IMR-90 (cell line): ENCODE measurements at regions not wholly inside any gene's neighbourhood (a gene's known extent, or its start where the extent isn't known, plus 50 kb on each side); places are given as distances from the start of the nearest gene placed in this dataset.

Experiments used
- ATAC-seq: fragments of 200-7000 bp; cut with Tn5 transposase; 2 replicates; pipeline ENCODE4 v1.9.1; 2020; ENCODE audit warnings: low read depth, mild to moderate bottlenecking, moderate library complexity
- BruUV-seq: library from RNA; stranded (reverse); fragments of 400-500 nt; replicated peaks from 2 replicates; lab custom pipeline; 2021; lab: Mats Ljungman, UMichigan
- CTCF ChIA-PET: fragments of 300-600 bp; formaldehyde crosslinking; extraction: SDS; loops from one replicate; lab custom pipeline; 2021; ENCODE audit warnings: antibody characterized with exemption; lab: Yijun Ruan, JAX
- POLR2A ChIA-PET: fragments of 300-600 bp; sonication (Branson Sonifier 250); formaldehyde crosslinking; loops from one replicate; lab custom pipeline; 2022; ENCODE audit warnings: antibody characterized with exemption; ENCODE audit not compliant: unreplicated experiment; lab: Charles Lee
- DNase-seq: peaks from one replicate; pipeline ENCODE4 v3.0.0; 2013
- H2AFZ ChIP-seq: replicated peaks from 2 replicates; pipeline ENCODE3; 2013; ENCODE audit warnings: low read length, mild to moderate bottlenecking; ENCODE audit not compliant: poor library complexity
- H2AK5ac ChIP-seq: 2 replicates; pipeline ENCODE4 v1.6.1; 2013; ENCODE audit warnings: low read depth, low read length, inconsistent platforms
- H2AK9ac ChIP-seq: replicated peaks from 2 replicates; pipeline ENCODE3; 2013; ENCODE audit warnings: mild to moderate bottlenecking, low read depth, low read length, moderate library complexity; ENCODE audit not compliant: poor library complexity
- H2BK120ac ChIP-seq: 2 replicates; pipeline ENCODE4 v1.6.1; 2013; ENCODE audit warnings: low read depth, low read length, inconsistent platforms
- H2BK15ac ChIP-seq: 3 replicates; pipeline ENCODE4 v1.6.1; 2013; ENCODE audit warnings: low read depth, low read length, inconsistent platforms
- H2BK20ac ChIP-seq: 2 replicates; pipeline ENCODE4 v1.6.1; 2013; ENCODE audit warnings: low read depth, mild to moderate bottlenecking, inconsistent platforms, low read length, moderate library complexity
- H2BK5ac ChIP-seq: 2 replicates; pipeline ENCODE4 v1.6.1; 2013; ENCODE audit warnings: mild to moderate bottlenecking, low read depth, low read length, inconsistent platforms; ENCODE audit not compliant: poor library complexity, severe bottlenecking
- H3K14ac ChIP-seq: replicated peaks from 2 replicates; pipeline ENCODE4 v1.6.1; 2013; ENCODE audit warnings: low read depth, low read length, inconsistent platforms
- H3K18ac ChIP-seq: 2 replicates; pipeline ENCODE4 v1.6.1; 2013; ENCODE audit warnings: low read depth, low read length, control low read depth
- H3K23ac ChIP-seq: 2 replicates; pipeline ENCODE4 v1.6.1; 2013; ENCODE audit warnings: low read depth, low read length, inconsistent platforms
- H3K27ac ChIP-seq: 2 replicates; pipeline ENCODE4 v1.5.1; 2013; ENCODE audit warnings: mild to moderate bottlenecking, control low read depth, low read length; ENCODE audit not compliant: insufficient read depth
- H3K27me3 ChIP-seq: 2 replicates; pipeline ENCODE4 v1.6.1; 2013; ENCODE audit warnings: low read length; ENCODE audit not compliant: control insufficient read depth, insufficient read depth
- H3K36me3 ChIP-seq: 2 replicates; pipeline ENCODE4 v1.6.1; 2013; ENCODE audit warnings: low read length, mixed read lengths; ENCODE audit not compliant: control insufficient read depth, insufficient read depth
- H3K4ac ChIP-seq: 2 replicates; pipeline ENCODE4 v1.6.1; 2013; ENCODE audit warnings: low read depth, low read length, inconsistent platforms
- H3K4me1 ChIP-seq: 2 replicates; pipeline ENCODE4 v1.6.1; 2013; ENCODE audit warnings: low read length, mixed read lengths; ENCODE audit not compliant: control insufficient read depth, insufficient read depth
- H3K4me2 ChIP-seq: 2 replicates; pipeline ENCODE4 v1.6.1; 2013; ENCODE audit warnings: low read depth, mild to moderate bottlenecking, control low read depth, low read length, moderate library complexity
- H3K4me3 ChIP-seq: 2 replicates; pipeline ENCODE4 v1.5.1; 2013; ENCODE audit warnings: low read depth, mild to moderate bottlenecking, control low read depth, low read length, moderate library complexity; ENCODE audit not compliant: insufficient read depth
- H3K56ac ChIP-seq: 2 replicates; pipeline ENCODE4 v1.6.1; 2013; ENCODE audit warnings: low read length, inconsistent platforms; ENCODE audit not compliant: insufficient read depth; ENCODE audit errors: extremely low read depth
- H3K79me1 ChIP-seq, 2 experiments: 2 replicates each; pipeline ENCODE4 v1.6.1; 2013; ENCODE audit warnings: low read length in 2 of 2, inconsistent platforms in 1 of 2, low read depth in 1 of 2
- H3K9ac ChIP-seq: 2 replicates; pipeline ENCODE4 v1.6.1; 2013; ENCODE audit warnings: low read depth, low read length, control low read depth
- H3K9me1 ChIP-seq: 2 replicates; pipeline ENCODE4 v1.6.1; 2013; ENCODE audit warnings: low read length, inconsistent platforms; ENCODE audit not compliant: insufficient read depth
- H3K9me3 ChIP-seq: 2 replicates; pipeline ENCODE4 v1.6.1; 2013; ENCODE audit warnings: low read length; ENCODE audit not compliant: control insufficient read depth, insufficient read depth
- H4K20me1 ChIP-seq: 2 replicates; pipeline ENCODE4 v1.6.1; 2013; ENCODE audit warnings: low read length, inconsistent platforms; ENCODE audit not compliant: insufficient read depth
- H4K5ac ChIP-seq: 2 replicates; pipeline ENCODE4 v1.6.1; 2013; ENCODE audit warnings: mild to moderate bottlenecking, low read depth, low read length, control low read depth
- H4K8ac ChIP-seq, 2 experiments: 2 replicates each; pipeline ENCODE4 v1.6.1; 2013; ENCODE audit warnings: low read depth in 2 of 2, low read length in 2 of 2, control low read depth in 1 of 2, inconsistent platforms in 1 of 2
- H4K91ac ChIP-seq: 2 replicates; pipeline ENCODE4 v1.6.1; 2013; ENCODE audit warnings: low read depth, low read length, inconsistent platforms; ENCODE audit not compliant: insufficient read depth
- BHLHE40 ChIP-seq: fragments of 150-350 bp; IDR thresholded peaks from 2 replicates; pipeline ENCODE4 v1.6.1; 2016; ENCODE audit warnings: mild to moderate bottlenecking, low read depth, low read length
- CEBPB ChIP-seq: IDR thresholded peaks from 2 replicates; pipeline ENCODE4 v1.6.1; 2012; ENCODE audit warnings: low read depth, low read length, improper control_type of control experiment
- MAFK ChIP-seq: IDR thresholded peaks from 2 replicates; pipeline ENCODE4 v1.6.1; 2012; ENCODE audit warnings: low read depth, low read length, improper control_type of control experiment
- MAZ ChIP-seq: IDR thresholded peaks from 2 replicates; pipeline ENCODE4 v1.6.1; 2012; ENCODE audit warnings: low read depth, mild to moderate bottlenecking, low read length, improper control_type of control experiment, moderate library complexity, borderline replicate concordance
- POLR2A ChIP-seq: IDR thresholded peaks from 2 replicates; pipeline ENCODE4 v1.6.1; 2012; ENCODE audit warnings: mild to moderate bottlenecking, low read depth, low read length
- RAD21 ChIP-seq: IDR thresholded peaks from 2 replicates; pipeline ENCODE4 v1.6.1; 2012; ENCODE audit warnings: low read length, improper control_type of control experiment
- RFX5 ChIP-seq: IDR thresholded peaks from 2 replicates; pipeline ENCODE4 v1.8.0; 2012; ENCODE audit warnings: low read depth, mild to moderate bottlenecking, low read length, moderate library complexity
- WGBS, 2 experiments: methylation state at CpG; one replicate each; pipeline versions ENCODE4 v1.1.5 to v1.1.7; 2013; ENCODE audit warnings: missing lambda C conversion rate in 2 of 2; ENCODE audit not compliant: insufficient read length in 1 of 2; ENCODE audit errors: extremely low coverage in 2 of 2; 5-methylcytosine and 5-hydroxymethylcytosine counted together
- dilution Hi-C: fragments of 300-500 bp; cut with HindIII; formaldehyde crosslinking; loops from one replicate; pipeline ENCODE4 v1.14.3; 2018; ENCODE audit warnings: low sequenced_read_pairs; ENCODE audit not compliant: unreplicated experiment
- in situ Hi-C: fragments of 300-500 bp; cut with MboI; formaldehyde crosslinking; loops from 3 replicates; pipeline ENCODE4 v1.14.3; 2019; ENCODE audit warnings: low sequenced_read_pairs, inconsistent platforms, mixed read lengths
- intact Hi-C: fragments of 100-400 bp; cut with micrococcal nuclease; formaldehyde crosslinking; loops from 2 replicates; pipeline ENCODE4 v1.10.0; 2022
- TF ChIP-seq, protein P1 (sequence below): conservative IDR thresholded peaks from 2 replicates; pipeline ENCODE4 v1.5.1; 2012; ENCODE audit warnings: mild to moderate bottlenecking, low read depth, low read length, improper control_type of control experiment

DNA sequence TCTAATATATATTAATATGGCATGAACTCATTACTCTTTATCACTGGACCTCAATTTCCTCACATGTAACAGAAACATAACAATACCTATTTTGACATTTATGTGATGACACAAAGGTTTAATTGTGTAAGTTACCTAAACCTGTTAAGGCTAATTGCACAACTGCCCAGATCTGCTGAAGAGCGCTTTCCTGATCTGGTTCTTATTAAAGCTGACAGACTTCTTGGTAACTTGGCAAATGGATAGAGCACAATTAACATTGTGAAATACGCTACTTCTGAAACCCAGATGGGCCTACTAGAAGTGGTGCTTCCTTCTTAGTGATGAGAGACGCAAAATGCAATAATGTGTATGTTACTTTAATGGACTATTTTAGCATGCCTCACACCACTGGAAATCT lies 1767.2 kb upstream of the RAG2 start:
- no peak overlapping the region for H2BK5ac ChIP-seq
- no peak overlapping the region for H3K27ac ChIP-seq
- H3K9ac ChIP-seq = no peak overlapping the region
- ChIA-PET CTCF (no interaction called here), POLR2A (no interaction called here)
- H3K56ac ChIP-seq = no peak overlapping the region
- H2AK5ac ChIP-seq = no peak overlapping the region
- no peak overlapping the region for H3K4me2 ChIP-seq
- H2AFZ ChIP-seq = no peak overlapping the region
- H2BK15ac ChIP-seq = no peak overlapping the region
- H4K91ac ChIP-seq = no peak overlapping the region
- no peak overlapping the region for H3K23ac ChIP-seq
- H3K36me3 ChIP-seq = no peaks in the 10 kb centered on the region
- dilution Hi-C loops = no loop called here
- intact Hi-C loops = no loop called here
- H3K14ac ChIP-seq = no peak overlapping the region
- no peak overlapping the region for H4K8ac ChIP-seq
- ATAC-seq = no peak
- H3K18ac ChIP-seq = no peak overlapping the region
- no peaks in the 10 kb centered on the region for H3K79me1 ChIP-seq
- H4K5ac ChIP-seq = no peak overlapping the region
- H3K27me3 ChIP-seq = no peaks in the 10 kb centered on the region
- H2AK9ac ChIP-seq = no peak overlapping the region
- no peak overlapping the region for H2BK20ac ChIP-seq
- in situ Hi-C loops = no loop called here
- no CpG with 5 or more reads among the region's 3 CpGs for WGBS, 2 experiments
- no peak for DNase-seq
- no peaks in the 10 kb centered on the region for H3K9me1 ChIP-seq
- BruUV-seq = no TSS peak
- no peaks in the 10 kb centered on the region for H4K20me1 ChIP-seq
- H2BK120ac ChIP-seq = no peak overlapping the region
- H3K9me3 ChIP-seq = no peaks in the 10 kb centered on the region
- TF ChIP-seq RFX5 (no peak), BHLHE40 (no peak), RAD21 (no peak), MAZ (no peak), CEBPB (no peak), MAFK (no peak), POLR2A (no peak)
- TF ChIP-seq, protein P1, sequence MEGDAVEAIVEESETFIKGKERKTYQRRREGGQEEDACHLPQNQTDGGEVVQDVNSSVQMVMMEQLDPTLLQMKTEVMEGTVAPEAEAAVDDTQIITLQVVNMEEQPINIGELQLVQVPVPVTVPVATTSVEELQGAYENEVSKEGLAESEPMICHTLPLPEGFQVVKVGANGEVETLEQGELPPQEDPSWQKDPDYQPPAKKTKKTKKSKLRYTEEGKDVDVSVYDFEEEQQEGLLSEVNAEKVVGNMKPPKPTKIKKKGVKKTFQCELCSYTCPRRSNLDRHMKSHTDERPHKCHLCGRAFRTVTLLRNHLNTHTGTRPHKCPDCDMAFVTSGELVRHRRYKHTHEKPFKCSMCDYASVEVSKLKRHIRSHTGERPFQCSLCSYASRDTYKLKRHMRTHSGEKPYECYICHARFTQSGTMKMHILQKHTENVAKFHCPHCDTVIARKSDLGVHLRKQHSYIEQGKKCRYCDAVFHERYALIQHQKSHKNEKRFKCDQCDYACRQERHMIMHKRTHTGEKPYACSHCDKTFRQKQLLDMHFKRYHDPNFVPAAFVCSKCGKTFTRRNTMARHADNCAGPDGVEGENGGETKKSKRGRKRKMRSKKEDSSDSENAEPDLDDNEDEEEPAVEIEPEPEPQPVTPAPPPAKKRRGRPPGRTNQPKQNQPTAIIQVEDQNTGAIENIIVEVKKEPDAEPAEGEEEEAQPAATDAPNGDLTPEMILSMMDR = no peak
- no peak overlapping the region for H3K4me3 ChIP-seq
- no peaks in the 10 kb centered on the region for H3K4me1 ChIP-seq
- H3K4ac ChIP-seq = no peak overlapping the region
